VCaP (cell line): ENCODE measurements at regions not wholly inside any gene's neighbourhood (a gene's known extent, or its start where the extent isn't known, plus 50 kb on each side); places are given as distances from the start of the nearest gene placed in this dataset.

ENCODE experiments used
- H3K27ac ChIP-seq: fragments of 450-650 bp; 2 replicates; pipeline ENCODE4 v1.5.1; 2017
- TF ChIP-seq, protein P1 (sequence below): fragments of 450-650 bp; conservative IDR thresholded peaks from 2 replicates; pipeline ENCODE4 v1.5.1; 2017; ENCODE audit warnings: mild to moderate bottlenecking, moderate library complexity

DNA sequence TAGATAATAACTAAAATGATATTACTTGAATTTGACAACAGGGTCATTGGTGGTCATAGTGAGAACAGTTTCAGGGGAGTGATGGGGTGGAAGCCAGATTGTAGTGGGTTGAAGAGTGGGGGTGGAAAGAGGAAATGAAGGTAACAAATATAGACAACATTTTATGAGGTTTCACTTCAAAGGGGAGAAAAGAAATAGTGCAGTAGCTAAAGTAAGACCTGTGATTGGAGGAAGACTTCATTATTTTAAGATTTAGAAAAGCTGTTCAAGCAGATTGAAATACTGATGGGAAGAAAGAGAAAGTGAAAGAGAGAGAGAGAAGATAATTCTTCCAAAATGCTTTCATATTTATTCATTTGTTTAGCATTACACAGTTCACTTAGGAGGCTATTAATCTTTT lies 52.0 kb upstream of the KCNA3 start:
- TF ChIP-seq, protein P1, sequence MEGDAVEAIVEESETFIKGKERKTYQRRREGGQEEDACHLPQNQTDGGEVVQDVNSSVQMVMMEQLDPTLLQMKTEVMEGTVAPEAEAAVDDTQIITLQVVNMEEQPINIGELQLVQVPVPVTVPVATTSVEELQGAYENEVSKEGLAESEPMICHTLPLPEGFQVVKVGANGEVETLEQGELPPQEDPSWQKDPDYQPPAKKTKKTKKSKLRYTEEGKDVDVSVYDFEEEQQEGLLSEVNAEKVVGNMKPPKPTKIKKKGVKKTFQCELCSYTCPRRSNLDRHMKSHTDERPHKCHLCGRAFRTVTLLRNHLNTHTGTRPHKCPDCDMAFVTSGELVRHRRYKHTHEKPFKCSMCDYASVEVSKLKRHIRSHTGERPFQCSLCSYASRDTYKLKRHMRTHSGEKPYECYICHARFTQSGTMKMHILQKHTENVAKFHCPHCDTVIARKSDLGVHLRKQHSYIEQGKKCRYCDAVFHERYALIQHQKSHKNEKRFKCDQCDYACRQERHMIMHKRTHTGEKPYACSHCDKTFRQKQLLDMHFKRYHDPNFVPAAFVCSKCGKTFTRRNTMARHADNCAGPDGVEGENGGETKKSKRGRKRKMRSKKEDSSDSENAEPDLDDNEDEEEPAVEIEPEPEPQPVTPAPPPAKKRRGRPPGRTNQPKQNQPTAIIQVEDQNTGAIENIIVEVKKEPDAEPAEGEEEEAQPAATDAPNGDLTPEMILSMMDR, result no peak

More for the DNA sequence above, 52.0 kb upstream of the KCNA3 start:
- H3K27ac ChIP-seq, result no peak overlapping the region
